Gastroesophageal sphincter (tissue), 3 donors: ENCODE measurements at regions not wholly inside any gene's neighbourhood (a gene's known extent, or its start where the extent isn't known, plus 50 kb on each side); places are given as distances from the start of the nearest gene placed in this dataset.

ENCODE experiments used
- CTCF ChIP-seq, 4 experiments: fragments of 200-600 bp in 2 of 4; fragments of 450-650 bp in 2 of 4; sonication (generic) in 1 of 4; IDR thresholded peaks; one replicate each; pipeline ENCODE4 v1.5.1; 2017 to 2019; ENCODE audit warnings: antibody characterized with exemption in 4 of 4, mild to moderate bottlenecking in 2 of 4, moderate library complexity in 2 of 4
- EP300 ChIP-seq: sonication (generic); formaldehyde crosslinking; IDR thresholded peaks from one replicate; pipeline ENCODE4 v1.6.1; 2017; ENCODE audit warnings: antibody characterized with exemption, mild to moderate bottlenecking
- POLR2A ChIP-seq, 2 donors: fragments of 450-650 bp; IDR thresholded peaks; one replicate each; pipeline ENCODE4 v1.6.1; 2017; ENCODE audit warnings: antibody characterized with exemption in 2 of 2, mild to moderate bottlenecking in 2 of 2, moderate library complexity in 1 of 2
- POLR2AphosphoS5 ChIP-seq: sonication (generic); formaldehyde crosslinking; IDR thresholded peaks from one replicate; pipeline ENCODE4 v1.6.1; 2017; ENCODE audit warnings: antibody characterized with exemption

GRCh38 chr9:13035822-13036221, 243.7 kb downstream of the MPDZ start:
- TF ChIP-seq CTCF (IDR thresholded peaks at IDR 0.05), result no peak
- TF ChIP-seq POLR2A (IDR thresholded peaks at IDR 0.05), result no peak
- no peak for TF ChIP-seq EP300
- TF ChIP-seq POLR2AphosphoS5, result no peak
